HuH-7 (cell line): ENCODE measurements at regions not wholly inside any gene's neighbourhood (a gene's known extent, or its start where the extent isn't known, plus 50 kb on each side); places are given as distances from the start of the nearest gene placed in this dataset.
"Not testable (repeated sequence)": the region's sequence is repeated elsewhere in the genome, so short reads cannot be mapped to it uniquely, and the experiment has no call there.

ENCODE experiments used
- DNase-seq: peaks from one replicate; pipeline ENCODE4 v3.0.0; 2011; ENCODE audit warnings: low spot score

GRCh38 chr1:221877311-221877710 lies 135.4 kb upstream of the DUSP10 start:
- DNase-seq: no peak

DNA sequence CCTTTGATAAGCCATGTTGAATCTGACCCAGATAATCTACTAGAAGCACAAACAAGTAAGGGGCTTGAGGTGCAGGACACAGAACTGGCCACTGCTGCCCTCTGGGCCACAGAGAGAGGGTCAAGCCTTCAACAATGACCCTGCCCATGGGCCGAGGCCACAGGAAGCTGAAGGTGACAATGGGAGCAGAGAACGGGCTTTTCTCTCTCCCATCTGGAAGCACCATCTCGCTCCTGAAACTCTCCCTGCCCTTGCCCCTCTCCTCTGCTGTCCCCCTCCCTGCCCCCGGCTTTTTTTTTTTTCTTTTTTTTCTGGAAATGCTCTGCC lies 133.1 kb upstream of the DUSP10 start:
- DNase-seq: no peak

GRCh38 chr1:221874285-221875003 lies 132.6 kb upstream of the DUSP10 start:
- no peak for DNase-seq

DNA sequence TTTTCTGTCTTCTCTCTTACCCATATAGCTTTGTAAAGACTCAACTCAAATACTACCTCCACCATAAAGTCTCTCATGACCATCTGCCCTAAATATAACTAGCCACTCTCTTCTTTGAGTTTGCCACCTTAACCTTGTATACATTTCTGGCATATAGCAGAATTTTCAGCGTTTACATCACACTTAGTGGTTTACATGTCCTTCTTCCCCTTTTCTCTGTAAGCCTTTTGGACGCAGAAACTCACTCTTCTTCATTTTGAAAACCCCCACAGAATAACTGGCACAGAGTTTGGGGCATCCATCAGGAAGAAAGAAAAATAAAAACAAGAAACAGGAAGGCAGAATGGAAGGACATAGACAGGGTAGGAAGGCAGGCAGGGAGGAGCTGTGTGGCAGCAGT lies 131.8 kb upstream of the DUSP10 start:
- no peak for DNase-seq

DNA sequence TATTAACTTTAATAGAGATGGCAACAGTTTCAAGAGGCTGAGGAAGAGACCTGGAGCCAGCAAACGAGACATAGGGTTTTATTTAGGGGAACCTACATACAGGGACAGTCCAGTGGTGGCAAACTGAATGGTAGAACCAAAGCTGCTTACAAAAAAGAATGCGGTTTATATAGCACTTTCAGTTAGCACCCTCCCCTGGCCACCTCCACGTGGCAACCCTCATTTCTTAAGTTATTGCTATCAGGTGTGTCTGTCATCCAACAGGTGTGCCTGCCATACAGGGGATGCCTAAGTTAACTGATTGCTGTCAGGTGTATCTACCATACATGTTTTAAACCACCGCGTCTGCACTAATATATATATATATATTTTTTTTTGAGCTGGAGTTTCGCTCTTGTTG lies 129.2 kb upstream of the DUSP10 start:
- DNase-seq: no peak

DNA sequence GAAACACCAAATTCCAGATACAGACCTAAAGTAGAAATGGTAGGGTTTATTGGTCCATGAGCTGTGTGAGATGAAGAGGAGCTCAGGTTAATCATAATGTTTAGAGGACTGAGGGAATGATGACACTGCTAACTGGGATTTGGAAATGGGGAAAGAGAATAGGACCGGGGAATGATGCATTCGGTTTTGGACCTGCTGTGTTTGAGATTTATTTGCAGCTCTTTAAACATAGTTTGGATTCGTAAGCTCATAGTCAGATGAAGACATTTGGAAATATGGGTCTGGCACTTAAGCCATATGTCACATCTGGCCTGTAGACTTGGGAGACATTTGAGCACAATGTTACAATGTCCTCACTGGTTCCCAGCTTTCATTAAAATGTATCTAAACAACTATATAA lies 127.9 kb upstream of the DUSP10 start:
- no peak for DNase-seq

DNA sequence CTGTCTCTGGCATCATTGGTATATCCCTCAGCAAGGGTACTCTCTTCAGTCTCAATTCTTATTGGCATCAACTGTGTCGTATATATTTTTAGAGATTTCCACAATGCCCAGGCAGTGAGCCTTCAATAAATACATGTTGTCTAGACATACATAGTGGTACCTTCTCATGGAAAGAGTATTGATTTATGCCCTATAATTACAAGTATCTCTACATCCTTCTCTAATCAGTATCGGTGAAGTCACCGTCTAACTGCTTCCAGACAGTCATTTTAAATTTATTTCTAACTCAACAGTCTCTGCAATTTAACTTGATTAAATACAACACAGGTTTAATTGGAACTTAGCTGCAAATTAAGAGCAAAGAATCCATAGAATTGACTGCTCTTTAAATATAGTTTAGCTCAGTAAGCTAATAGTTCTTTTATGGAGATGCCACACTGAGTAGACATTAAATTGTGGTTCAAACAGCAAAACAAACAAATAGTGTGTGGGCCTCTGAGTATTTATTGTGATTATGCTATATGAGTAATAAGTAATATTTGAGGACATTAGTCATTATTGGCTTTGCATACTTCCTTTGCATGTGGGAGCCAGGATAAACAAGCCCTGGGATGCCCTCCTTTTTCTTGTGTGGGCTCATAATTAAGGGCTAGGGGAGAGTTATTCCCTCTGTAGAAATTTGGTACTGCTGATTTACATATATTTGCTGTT lies 126.9 kb upstream of the DUSP10 start:
- DNase-seq: no peak

GRCh38 chr1:221867003-221867402 lies 125.1 kb upstream of the DUSP10 start:
- no peak for DNase-seq

DNA sequence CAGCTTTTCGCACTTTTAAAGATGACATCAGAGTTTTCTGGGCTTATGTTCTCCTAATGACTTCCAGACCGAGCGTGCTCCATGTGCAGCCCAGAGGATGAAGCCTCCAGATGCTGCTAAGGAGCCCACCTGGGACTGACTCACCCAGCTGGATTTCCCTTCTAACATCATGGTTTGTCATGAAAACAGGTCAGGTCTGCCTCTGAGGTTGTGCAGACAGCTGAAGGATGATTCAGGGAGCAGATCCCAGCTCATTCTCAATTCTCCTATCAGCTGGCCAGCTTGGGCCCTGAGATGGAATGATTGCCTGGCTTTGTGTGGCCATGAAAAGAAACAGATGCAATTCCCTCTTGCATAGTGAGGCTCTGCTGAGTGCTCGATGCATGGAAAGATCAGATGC lies 123.9 kb upstream of the DUSP10 start:
- no peak for DNase-seq

DNA sequence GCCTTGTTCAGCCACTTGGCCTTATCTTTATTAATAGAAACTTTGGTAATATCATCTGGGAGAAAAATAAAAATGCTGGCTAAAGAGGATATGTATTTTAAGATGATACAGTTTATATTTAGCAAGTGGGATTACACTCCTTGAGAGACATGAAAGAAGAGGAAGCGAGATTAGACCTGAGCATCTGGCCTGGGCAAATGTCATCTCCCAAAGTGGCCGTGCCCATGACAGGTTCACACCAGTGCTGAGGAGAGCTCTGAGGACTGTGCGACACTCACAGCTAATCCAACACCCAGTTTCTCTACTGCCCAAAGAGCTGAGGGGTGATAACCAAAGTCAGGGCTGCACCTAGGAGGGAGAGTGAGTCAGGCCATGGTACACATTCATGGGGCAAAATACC lies 121.7 kb upstream of the DUSP10 start:
- no peak for DNase-seq

GRCh38 chr1:221862971-221863370 lies 121.1 kb upstream of the DUSP10 start:
- DNase-seq: no peak

- DNase-seq: no peak
These were observed 117.1 kb upstream of the DUSP10 start for GRCh38 chr1:221858818-221859611.

- DNase-seq: not testable (repeated sequence)
These were observed 115.2 kb upstream of the DUSP10 start for GRCh38 chr1:221857094-221857444.

GRCh38 chr1:221856228-221857093 lies 114.6 kb upstream of the DUSP10 start:
- no peak for DNase-seq

DNA sequence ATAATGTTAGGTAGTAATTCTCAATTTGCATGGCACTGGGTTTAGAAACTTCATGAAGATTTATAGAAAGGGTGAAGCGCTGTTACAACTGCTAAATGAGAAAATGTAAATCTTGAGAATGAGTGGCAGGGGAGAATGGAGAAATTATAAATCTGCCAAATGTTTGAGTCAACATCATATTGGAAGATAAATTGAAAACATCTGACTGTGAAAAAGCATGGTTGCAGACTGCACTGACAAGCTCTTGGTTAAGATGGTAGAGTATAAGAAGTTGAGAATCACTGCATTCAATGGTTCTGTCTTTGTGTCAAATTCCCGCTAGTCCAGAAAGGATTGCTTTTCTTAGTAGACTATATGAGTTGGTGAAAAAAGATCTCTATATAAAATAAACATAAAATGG lies 113.3 kb upstream of the DUSP10 start:
- no peak for DNase-seq

- DNase-seq: no peak
These were observed 109.4 kb upstream of the DUSP10 start for GRCh38 chr1:221851336-221851735.

- no peak for DNase-seq
These were observed 108.7 kb upstream of the DUSP10 start for GRCh38 chr1:221850470-221851187.

DNA sequence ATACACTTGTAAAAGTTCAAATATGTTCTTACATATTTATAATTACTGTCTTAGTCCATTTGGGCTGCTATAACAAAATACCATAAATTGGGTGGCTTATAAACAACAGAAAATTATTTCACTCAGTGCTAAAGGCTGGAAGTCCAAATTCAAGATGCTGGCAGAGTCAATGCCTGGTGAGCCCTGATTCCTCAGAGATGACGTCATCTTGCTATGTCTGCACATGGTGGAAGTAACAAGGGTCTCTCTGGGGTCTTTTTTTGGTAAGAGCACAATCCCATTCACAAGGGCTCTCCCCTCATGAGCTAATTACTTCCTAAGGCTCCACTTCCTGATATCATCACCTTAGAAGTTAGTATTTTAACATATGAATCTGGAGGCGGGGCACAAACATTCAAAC lies 108.0 kb upstream of the DUSP10 start:
- DNase-seq: no peak

DNA sequence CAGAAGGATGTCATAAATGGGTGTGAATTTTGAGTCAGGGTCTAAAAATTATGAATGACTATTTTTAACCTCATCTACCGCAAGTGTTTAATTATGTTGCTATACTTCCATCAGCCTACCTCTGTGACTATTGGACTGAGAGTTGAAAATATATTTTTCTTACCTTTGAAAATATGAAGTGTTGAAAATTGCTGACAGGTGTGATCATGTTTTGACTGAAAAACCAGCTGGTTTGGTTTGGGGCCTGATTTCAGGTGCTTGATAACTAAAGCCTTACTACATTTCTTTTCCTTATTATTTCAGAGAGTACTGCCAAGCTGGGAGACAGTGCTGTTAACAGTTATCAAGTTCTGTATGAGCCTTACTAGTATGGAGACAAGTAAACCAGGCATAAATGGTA lies 107.2 kb upstream of the DUSP10 start:
- no peak for DNase-seq

DNA sequence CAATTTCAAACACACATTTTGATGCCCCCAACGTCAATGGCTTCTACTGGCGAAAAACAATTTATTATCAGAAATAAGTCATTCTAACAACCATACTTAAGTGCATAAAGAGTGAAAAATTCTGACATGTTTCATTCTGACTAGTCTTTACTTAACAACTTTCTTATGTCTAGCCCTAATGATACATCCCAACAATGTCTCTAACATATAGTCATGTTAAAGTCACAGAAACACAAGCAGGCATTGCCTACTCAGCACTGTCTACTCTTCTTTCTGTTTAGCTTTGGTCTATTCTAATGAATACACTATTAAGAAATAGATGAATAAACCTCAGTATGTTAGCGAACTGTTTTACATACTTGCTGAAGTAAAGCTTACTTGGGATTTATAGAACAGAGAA lies 105.8 kb upstream of the DUSP10 start:
- DNase-seq: no peak

GRCh38 chr1:221845650-221846371 lies 103.9 kb upstream of the DUSP10 start:
- DNase-seq: no peak
